GM18519 (cell line): ENCODE measurements at regions not wholly inside any gene's neighbourhood (a gene's known extent, or its start where the extent isn't known, plus 50 kb on each side); places are given as distances from the start of the nearest gene placed in this dataset.

Experiments
- ATAC-seq: cut with Tn5 transposase; IDR thresholded peaks from one replicate; pipeline ENCODE4 v1.9.1; 2021; ENCODE audit warnings: mild to moderate bottlenecking, moderate library complexity; ENCODE audit not compliant: unreplicated experiment, low FRiP score

DNA sequence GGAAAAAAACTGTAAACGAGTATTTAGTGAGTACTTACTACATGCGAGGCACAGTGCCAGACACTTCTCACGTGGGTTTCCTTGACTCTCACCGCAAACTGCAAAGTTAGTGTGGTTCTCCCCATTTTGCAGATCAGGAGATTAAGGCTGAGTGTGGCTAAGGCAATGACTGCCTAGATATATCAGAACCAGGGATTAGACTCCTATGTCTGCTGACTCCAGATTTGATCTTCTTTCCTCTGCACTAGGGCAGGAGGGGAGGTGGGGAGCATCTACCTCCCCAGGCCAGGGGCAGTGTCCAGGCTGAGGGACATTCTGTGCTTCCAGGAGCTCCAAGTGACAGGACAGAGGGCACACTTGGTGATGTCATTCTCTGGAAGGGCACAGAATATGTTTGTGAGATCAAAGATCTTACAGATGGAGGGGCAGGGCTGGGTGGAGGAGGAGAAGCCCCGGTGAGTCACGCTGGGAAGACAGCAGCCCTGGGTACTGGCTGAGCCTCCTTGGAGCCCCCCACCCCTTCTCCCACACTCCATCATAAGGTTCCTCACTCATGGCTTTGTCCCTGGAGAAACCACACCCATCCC, 92.4 kb downstream of the RHOB start:
- no peak for ATAC-seq

DNA sequence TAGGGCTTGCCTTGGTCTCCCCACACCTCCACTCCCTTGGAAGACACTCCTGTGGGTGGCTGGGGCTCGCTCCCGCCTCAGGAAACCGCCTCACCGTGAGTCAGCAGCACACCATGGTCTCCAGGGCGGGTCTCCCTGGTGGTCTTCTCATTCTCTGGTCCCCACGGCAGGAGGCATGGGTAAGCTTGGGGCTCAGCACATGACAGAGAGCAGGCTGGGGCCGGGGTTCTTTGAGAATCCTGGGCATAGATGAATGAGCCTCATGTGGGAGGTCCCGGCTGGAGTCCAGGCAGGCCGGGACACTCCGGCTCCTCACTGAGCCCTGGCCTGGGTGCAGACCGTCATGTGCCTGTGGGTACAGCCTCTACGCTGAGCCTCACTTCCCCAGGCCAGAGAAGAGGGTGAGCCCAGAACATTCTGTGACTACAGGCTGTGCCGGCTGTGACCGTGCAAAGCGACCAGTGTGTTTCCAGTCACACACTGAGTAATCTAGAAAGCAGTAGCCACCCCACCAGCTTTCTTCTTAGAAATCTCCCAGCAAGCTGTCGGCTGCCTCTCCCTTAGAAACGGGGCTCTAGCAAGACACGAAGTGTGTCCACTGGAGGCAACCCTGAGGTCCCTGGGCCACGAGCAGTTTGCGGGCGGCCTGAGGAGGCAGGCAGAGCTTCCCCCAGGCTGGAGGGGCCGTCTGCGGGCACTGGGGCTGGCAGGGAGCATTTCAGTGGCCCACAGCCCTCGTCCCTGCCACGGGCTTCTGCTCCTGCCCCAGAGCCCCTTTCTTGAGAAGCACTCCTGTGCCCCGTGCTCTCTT, 93.1 kb downstream of the RHOB start:
- no peak for ATAC-seq

DNA sequence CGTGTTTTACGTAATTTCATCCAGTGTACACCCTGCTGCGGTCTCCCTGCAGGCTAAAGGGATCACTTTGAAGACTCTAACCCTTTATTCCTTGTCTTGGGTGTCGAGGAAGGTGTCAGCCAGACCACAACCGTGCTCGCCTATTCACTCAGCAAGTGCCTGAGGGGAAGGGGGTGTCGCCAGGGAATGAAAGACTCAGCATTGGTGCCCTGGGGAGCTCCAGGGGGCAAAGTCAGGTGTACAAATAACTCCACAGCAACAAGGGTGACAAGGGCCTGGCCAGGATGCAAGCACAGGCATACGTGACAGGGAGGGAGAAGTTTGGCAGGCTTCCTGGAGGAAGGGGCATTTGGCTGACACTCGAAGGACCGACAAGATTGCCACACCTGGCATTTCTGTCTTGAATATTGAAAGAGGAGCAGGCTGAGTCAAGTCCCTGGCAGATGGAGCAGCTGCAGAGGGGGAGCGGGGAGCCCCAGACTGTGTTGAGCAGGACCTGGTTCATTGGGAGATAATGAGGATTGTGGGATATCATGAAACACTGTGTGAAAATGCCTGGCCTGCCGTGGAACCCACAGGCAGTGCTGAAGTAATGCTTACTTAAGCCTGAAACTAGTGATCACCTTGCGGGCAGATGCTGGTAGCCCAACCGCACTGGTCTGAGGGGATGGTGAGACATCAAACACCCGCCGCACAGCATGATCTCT, 93.9 kb downstream of the RHOB start:
- ATAC-seq = no peak

DNA sequence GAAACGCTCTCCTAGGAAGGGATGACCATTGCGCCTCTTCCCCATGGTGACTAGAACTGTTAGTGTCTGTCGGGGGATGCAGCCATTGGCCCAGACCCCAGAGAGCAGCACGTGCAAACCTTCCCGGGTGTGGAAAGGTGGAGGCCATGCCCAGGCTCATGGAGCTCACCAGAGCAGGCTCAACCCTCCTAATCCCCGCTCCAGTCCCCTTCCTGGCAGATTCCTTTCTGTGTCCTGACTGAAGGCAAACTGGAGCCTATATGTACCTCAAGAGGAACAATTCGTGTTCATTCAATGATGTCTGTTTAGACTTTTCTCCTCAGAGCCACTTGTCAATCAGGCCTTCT, 94.4 kb downstream of the RHOB start:
- ATAC-seq = no peak

DNA sequence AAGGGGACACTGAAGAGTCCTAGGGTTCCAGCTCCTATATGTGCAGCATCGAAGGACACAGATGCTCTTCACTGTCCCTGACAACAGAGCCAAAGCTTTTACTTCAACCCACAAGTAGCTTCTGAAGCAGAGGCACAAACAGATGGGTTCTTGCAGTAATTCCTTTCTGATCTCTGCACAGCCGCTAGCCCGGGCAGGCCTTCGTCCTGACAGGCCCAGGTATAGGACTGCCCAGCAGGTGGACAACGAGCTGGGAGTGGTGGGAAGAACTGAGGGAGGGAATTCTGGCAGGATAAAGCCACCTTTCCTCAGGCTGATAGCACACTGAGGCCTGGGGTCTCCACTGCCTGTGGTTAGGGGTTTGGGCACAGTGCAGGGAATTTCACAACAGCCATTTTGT, 94.8 kb downstream of the RHOB start:
- no peak for ATAC-seq

DNA sequence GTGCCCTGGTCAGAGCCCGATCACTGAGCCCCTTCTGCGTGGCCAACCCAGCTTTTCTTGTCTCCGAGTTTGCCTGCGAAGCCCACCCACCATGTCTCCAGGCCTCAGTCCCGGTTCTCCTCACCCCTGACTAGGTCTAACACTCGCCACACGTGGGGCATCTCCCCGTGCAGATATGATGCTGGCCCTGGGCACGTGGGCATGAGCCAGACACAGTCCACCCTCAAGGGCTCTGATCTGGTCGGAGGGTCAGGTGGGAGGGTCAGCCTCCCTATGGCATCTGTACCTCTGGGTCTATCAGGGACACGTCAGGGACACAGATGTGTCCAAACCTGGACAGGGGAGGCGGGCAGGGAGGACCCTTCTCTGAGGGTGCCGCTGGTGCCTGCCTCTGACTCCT, 95.4 kb downstream of the RHOB start:
- ATAC-seq = no peak

DNA sequence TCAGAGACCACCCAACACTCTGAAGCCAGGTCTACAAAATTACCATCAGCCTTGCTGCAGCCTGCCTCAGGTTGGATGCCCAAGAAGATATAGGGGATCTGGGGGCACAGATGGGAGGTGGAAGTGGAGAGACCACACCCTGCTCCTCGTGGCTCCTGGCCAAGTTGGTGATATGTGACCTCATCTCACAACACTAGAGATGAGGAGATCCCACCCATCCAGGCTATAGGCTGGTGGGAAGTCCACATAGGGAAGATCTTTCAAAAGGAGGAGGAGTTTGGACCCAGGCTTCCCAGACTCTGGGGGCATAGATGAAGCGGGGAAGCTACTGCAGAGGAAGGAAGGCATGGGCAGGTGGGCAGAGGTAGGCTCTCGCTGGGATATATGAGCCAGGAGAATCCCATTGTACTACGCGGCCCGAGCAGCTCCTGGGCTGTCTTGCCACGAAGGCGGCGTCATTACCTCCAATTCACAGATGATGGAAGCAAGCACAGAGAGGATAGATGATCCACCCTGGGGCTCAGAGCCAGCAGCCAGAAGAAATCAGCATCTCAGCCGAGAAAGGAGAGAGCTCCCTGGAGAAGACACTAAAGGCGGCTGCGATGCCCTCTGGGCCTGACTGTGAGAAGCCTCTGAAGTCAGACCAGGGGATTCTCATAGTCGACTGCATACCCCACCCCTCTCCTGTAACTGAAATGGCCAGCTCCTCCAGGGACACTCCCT, 96.0 kb downstream of the RHOB start:
- ATAC-seq = no peak

DNA sequence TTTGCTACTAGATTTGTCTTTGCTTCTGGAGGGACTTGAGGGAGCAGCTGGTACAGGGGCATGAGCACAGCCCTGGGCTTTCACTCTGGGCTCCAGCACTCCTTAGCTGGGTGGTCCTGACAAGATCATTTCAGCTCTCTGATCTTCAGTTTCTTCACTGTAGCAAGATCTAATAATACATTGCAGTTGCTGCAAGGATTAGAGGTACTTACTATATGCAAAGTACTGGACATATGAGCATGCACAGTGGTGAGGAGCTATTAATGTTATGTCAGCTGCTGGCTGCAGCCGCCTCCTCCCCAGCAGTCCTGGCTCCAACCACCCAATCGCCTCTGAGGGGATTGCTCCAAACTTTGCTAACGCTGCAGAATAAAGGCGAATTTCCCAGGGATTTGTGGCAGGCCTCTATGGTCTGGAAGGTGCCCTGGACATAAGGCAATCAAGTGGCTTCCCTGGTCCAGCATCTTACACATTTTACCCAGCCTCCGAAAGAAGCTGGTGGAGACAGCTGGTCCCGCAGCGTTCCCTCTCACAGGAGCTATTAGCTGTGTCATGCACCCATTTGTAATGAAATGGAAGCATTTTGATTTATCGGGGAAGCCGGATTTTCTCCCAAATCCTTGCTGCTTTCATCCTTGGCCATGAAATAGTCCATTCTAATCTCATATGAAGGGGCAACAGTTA, 96.7 kb downstream of the RHOB start:
- no peak for ATAC-seq

DNA sequence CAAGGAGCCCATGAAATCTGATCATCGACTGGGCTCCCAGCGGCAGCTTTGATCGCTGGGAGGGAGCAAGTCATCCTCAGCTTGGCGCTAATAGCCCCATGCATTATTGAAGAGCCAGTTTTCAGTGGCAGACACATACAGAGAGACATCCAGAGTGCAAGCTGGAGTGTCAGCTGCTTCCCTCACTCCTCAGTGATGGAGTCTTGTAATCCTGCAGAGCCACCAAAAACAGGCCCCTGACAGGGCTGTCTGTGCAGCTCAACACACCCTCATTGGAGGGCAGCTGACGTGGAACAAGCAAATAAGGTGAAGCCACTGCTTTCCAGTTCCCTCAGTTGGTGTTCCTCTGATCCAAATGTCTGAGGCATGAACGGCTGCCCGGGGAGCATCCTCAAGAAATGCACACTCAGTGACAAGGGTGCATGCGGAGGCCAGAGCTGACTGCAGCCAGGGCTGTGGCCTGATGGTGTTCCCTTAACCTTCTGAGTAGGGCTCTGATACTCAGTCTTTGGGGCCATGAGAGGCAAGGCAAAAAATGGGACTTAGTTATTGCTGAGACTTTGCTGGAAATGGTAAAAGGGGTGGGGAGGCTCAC, 97.4 kb downstream of the RHOB start:
- ATAC-seq = no peak

DNA sequence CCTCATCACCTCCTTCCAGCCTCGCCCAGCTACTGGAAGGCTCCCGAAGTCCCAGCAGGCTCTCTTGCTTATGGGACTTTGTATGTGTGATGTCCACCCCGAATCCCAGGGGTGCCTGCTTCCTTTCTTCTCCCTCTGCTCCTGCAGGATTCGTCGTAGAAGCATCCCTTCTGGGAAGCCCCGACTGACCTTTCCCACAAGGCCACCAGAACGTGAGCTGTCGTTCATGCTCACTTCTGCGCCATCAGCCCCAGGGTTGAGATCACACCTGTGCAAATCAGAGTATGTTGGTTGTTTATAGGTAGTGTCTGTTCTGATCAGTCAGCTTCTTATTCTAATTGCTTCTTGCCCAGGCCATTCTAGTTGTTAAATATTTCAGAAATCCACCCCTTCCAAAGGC, 101.8 kb downstream of the HS1BP3 start:
- no peak for ATAC-seq

DNA sequence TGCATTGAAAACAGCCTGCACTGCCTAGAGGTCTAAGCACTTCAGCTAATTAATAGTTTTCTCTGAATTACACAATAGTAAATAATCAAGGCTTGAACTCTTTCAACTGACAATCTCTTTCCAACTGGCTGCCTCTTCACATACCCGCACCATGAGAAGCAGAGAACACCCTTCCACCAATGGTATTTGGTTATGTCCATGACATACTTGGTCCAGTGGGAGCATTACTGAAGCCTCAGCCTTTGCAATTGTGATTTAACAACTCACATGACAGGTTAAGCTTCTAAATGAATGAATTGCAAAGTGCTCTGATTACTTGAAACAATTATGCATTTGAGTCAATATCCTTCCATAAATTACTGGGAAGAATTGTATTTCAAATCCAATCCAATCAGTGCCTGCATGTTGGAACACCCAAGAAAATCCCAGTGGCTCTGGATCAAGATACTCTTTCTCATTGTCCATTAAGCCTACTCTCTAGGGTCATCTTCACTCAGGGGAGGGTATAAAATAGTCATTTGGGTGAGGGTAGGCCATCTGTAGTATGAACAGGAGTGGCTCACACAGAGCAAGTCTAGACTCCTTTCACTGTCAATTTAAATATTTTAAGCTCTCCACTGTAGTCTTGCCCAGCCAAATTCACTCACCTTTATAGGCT, 101.1 kb downstream of the HS1BP3 start:
- no peak for ATAC-seq

DNA sequence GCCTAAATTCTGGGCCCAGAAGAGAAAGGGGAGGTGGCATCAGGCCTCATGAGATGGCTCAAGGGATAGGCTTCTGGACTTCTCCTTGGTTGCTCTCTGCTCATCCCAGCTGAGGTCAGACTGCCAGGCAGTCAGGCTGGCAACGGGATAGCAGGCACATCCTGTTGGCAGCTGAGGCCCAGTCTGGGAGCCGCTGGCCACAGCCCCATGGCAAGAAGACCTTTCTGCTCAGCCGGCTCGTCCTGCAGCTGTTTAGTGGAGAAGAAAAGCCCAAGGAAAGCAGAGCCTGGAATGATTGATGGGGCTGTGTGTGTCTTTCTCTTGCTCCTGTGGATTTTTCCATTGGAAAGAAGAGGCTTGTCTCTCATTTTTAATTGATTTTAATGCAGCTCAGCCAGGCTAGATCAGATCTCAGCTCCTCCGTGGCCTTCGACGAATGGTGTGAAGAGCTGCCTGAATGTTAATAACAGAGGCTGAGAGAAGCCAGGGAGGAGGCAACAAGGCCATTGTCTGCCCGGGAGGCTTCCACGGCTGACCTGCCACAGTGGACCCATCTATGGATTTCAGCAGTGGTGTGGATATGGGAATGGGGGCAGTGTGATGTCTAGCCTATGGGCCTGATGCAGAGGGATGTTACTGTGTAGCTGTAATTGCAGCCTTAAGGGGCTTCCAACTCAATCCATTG, 99.5 kb downstream of the HS1BP3 start:
- ATAC-seq = no peak

DNA sequence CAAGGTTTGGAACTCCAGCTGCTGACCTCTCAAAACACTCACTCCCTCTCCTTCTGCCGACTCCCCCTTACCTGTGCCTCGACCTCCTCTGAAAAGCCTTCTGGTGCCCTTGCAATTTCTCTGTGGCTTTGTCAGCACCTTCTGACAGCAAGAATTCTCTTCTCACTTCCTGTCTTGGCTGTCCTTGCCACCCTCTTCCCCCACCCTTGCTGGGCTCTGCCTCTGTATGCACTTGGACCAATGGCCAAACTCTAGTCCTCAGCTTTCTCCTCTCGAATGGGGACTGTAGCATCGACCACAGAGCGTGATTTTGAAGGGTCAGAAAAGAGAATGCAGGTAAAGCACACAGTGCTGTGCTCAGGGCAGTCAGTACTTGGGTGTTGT, 99.0 kb downstream of the HS1BP3 start:
- ATAC-seq = no peak

DNA sequence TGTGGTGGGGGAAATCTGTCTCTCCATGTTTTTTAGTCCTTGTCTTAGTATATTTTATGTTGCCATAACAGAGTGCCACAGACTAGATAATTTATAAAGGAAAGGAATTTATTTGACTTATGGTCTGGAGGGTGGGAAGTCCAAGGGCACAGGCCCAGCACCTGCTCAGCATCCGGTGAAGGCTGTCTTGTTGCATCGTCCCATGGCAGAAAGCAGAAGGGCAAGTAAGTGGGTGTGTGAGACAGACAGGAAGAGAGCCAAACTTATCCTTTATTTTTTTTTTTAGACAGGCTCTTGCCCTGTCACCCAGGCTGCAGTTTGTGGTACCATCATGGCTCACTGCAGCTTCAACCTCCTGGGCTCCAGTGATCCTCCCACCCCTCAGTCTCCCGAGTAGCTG, 98.1 kb downstream of the HS1BP3 start:
- ATAC-seq = no peak

DNA sequence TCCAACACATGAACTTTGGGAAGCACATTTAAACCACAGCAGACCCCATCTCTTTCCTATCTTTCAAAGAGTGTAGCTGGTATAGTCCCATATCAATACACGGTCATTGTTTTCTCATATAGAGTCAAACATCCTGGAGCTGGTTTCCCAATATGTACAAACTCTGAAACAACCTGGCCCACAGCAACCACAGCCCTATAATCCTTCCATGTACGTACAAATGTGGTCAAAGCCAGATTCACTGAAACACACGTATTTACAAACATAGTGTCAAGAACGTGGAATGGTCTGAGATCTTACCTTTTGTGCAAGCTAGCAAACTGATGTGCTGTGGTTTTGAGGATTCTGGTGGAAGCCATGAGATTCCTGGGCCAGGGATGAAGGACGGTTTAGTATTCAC, 97.3 kb downstream of the HS1BP3 start:
- ATAC-seq = no peak

DNA sequence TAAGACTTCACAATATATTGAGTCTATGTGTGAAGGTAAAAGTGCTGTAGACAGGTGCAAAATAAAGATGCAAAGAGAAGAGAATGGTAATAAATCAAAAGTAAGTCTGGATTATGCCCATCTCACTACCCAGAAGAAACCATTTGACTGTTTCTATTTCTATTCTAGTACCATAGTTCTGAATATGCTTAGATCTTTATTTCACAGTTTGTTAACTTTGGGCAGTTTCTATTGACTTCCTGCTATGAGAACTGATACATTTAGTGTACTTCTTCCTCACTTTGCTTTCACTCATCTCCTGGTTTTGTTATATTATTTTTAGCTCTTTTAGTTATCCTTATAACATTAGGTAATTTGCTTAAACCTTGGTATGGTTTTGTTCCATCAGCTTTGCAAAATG, 94.9 kb downstream of the HS1BP3 start:
- ATAC-seq = no peak

DNA sequence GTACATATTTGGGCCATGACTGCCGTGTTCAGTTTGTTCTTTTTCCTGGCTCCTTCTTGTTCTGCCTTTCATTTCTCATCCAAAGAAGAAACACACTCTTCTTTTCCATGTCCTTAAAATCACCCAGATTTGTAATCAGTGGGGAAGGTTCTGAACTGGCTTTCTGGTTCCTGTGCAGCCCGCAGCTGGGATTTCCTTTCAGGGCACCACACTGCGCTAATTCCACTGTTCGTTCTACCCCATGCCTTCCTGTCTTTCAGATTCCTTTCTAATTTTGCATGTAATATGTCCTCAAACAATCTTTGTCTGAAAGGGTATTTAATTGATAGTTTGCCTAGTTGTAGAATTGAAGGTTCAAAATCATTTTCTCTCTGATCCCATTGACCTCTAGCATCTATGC, 94.1 kb downstream of the HS1BP3 start:
- no peak for ATAC-seq

DNA sequence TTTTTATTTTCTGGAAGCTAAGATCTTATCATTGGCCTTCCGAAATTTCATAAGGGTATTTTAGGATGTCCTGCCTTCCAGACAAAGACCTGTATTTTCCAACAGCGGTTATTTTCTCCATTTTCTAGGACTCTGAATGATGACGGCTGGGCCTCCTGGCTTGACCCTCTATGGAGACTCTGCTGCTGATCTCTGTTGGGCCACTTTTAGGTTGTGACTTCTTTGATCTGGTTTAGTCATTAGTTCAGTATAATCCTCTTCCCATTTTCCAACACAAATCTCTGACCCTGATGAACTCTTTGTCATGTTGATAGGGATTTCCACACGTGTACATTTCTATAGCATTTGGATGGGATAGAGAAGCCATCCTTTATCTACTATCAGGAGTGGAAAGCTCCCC, 93.7 kb downstream of the HS1BP3 start:
- ATAC-seq = no peak

DNA sequence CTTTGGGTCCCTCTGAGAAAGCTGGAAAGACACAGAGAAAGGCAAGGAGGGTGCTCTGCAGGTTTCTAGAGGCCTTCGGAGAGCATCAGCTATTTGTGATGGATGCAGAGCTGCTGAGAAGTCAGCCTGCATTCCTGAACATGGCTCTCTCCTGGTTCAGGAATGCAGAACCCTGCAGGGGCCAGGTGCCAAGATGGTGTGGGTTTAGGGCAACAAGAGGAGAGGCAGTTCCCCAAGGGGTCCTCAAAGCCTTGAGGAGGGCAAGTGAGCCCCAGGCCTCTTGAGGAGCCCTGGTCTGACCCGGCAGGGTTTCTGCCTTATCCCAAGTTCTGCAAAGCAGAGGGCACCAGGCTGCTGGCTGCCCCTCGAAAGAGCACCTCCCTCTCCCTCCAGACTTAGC, 93.3 kb downstream of the HS1BP3 start:
- ATAC-seq = no peak
